ENCODE measurements at regions not wholly inside any gene's neighbourhood (a gene's known extent, or its start where the extent isn't known, plus 50 kb on each side); places are given as distances from the start of the nearest gene placed in this dataset.
"Not testable (repeated sequence)": the region's sequence is repeated elsewhere in the genome, so short reads cannot be mapped to it uniquely, and the experiment has no call there.

DNA sequence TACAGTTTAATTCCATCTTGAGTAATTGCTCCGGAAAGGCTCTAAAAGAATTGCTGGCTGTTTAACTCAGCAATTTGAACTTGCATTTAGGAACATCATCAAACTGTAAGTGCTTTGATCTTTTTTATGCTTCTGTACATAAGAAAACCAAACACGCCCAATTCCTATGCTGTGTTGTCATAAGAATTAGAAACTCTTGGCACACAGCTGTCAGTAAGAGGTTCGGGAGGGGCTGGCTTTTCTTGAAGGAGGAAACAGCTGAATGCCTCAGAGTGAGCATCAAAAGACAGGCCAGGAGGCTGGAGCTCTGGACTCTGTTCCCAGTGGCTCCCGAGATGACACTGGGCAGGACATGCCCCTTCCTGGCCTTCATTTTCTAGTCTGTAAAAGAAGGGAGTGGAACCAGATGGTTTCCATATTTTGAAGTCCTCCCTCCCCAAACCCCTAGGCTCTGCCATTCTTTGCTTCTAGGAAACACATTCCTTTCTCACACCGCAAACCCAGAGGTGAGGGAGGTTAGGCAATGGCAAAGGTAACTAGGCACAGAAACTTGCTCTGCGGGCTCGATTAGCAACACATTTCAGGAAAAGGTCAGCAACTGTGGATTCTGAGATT, 73.7 kb upstream of the DLG1 start:
- no peak for DNase-seq (ENCODE audit: low read depth in 2 of 3, low spot score in 2 of 3)

DNA sequence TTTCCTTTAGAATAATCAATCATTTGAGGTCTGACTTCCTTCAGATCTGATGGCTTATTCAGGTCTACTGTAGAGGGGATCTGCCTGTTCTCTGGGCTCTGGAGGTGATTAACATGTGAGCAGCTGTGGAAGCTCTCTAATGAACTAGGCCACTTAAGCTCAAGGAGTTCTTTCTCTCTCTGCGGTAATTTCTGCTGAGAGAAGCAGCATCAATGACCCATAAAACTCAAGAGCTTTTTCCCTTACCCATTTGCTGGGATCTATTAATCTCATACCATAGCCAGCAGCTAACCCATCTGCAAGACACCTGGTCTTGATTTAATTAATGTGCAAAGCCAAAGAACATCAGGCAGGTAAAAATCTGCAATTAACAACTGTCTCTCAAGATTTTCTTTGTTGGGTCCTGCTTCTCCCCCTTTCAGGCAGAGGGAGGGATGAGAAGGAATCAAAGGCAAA, 73.2 kb upstream of the DLG1 start:
- no peak for DNase-seq (ENCODE audit: low read depth in 2 of 3, low spot score in 2 of 3)

DNA sequence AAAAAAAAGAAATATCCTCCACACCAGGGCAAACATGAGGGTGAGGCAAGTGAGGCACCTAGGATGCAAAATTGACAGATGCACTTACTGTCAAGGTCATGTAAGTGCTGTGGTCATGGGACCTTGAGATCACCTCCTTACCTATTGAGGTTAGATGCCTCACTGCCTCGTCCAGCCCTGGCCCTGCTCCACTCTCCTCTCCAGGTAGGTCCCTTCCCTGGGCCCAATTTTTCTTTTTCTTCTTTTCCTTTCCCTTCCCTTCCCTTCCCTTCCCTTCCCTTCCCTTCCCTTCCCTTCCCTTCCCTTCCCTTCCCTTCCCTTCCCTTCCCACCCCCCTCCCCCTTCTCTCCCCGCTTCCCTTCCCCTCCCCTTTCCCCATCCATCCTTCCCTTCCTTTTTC, 71.1 kb upstream of the DLG1 start:
- no peak for DNase-seq (ENCODE audit: low read depth in 2 of 3, low spot score in 2 of 3)

GRCh38 chr3:197368821-197369220, 70.4 kb upstream of the DLG1 start:
- no peak for DNase-seq (ENCODE audit: low read depth in 2 of 3, low spot score in 2 of 3)

DNA sequence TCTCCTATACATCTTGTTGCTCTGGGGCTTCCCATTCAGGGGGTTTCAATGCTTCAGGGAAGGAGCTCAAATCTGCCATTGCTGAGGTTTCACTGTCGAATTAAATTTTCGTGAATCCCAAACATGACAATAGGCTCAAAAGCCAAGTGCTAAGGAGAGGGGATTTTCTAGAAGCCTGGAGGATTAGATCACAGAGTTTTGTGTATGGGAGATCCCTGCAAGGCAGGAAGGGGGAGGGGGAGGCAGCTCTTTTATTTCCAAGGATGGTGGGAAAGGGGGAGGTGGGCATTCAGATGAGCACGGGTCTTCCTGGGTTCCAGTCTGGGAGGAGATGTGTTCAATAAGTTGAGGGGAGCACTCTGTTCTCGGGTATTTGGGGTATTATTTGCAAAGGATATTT, 69.9 kb upstream of the DLG1 start:
- no peak for DNase-seq (ENCODE audit: low read depth in 2 of 3, low spot score in 2 of 3)

DNA sequence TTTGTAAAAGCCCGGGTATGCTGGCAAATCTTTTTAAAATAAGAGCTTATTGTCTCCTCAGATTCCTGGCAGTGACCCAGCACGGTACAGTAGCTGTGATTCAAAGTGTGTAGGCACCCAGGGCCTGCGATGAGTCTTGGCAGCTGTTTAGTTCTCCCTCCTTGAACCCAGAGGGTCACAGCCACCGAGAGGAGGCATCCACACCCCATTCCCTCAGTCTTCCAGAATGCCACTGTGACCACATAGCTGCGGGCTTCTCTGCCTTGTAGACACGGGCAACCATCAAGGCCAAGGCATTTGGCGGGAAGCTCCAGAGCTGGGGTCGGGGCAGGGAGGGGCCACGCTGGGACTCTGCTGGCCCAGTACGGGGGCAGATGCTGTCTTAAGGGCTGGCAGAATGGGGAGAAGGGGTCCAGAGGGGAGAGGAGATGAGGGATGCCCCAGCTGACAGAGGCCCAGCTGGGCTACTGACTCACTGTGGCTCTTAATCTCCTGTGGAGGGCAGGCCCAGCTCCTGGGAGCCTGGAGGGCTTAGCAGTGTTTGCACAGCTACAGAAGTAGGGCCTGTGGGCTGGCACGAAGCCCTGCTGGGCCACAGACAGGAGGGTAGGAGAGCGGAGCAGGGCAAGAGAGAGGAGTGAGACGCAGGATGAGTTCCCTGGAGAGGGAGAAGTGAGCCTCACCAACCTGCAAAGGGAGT, 68.8 kb upstream of the DLG1 start:
- no peak for DNase-seq (ENCODE audit: low read depth in 2 of 3, low spot score in 2 of 3)

GRCh38 chr3:197366301-197367044, 68.1 kb upstream of the DLG1 start:
- no peak for DNase-seq (ENCODE audit: low read depth in 2 of 3, low spot score in 2 of 3)

DNA sequence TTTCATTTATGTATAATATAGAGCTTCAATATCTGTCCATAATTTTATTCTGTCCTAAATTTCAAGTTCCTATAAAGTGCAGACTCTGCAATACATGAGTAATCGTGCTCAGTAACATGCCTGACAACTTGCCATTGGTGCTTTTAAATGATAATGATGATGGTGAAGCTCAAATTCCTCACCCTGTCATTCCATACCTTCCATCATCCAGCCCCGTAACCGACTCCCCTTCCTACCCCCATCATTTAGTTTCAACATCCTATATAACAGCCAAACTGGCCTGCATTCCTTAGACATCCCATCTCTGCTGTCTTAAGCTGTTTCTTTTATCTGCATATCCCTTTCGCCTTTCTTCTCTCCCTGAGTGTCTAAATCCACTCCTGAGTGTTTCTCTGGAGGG, 67.2 kb upstream of the DLG1 start:
- DNase-seq (ENCODE audit: low read depth in 2 of 3, low spot score in 2 of 3) = no peak

DNA sequence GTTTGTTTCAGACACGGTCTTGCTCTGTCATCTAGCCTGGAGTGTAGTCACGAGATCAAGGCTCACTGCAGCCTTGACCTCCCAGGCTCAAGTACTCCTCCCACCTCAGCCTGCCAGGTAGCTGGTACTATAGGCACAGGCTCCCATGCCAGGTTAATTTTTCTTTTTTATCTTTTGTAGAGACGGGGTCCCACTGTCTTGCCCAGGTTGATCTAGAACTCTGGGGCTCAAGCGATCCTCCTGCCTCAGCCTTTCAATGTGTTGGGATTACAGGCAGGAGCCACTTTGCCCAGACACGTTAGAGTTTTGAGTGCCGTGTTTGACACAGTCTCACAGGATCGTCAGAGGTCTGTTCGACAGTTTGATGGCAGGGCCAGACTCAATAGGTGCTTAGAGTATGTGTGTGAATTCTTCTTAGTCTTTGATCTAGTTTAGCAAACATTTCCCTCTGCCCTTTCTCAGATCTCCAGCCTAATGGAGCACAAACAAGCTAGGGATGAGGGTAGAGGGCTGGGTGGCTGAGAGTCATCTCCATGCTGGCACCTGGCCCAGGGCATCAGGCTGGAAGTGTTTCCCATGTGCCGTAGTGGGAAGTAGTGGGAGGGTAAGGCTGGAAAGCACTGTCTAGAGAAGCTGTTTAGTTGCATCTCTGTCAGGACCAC, 66.1 kb upstream of the DLG1 start:
- no peak for DNase-seq (ENCODE audit: low read depth in 2 of 3, low spot score in 2 of 3)

DNA sequence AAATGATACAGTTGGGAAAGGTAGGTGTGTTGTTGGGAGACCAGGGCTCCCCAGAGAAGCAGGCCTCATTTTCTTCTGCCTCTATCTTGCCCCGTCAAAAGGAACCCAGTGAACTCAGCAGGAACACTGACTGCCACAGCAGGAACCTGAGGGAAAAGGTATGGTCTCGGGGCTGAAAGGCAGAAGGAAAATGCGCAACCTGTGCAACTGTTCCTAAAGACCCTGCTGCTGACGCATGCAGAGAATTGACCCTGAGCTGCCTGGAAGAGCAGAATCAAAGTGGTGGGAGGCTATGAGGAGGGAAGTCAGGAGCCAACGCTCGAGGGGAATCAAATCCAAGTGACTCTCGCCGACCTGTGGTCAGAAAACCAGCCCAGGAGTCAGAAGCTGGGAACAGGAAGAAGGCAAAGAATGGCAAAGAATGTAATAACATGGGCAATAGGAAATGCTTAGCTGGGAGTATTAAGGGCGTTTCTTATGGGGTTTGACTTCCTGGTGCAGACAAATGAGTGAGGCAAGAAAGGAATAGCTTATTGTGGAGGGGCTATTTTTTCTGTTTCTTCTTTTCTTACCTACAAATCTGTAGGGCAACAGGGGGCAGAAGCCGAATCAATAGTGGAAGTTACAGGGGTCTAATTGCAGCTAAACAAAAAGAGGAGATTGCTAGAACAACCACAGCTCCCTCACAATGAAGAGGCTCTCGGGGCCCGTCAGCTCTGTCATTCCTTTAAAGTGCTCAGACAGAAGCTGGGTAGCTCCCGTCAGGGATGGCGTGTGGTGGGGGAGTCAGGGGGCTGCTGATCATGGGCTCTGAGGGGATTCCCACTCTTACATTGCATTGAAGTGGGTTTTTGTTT, 65.4 kb upstream of the DLG1 start:
- no peak for DNase-seq (ENCODE audit: low read depth in 2 of 3, low spot score in 2 of 3)

DNA sequence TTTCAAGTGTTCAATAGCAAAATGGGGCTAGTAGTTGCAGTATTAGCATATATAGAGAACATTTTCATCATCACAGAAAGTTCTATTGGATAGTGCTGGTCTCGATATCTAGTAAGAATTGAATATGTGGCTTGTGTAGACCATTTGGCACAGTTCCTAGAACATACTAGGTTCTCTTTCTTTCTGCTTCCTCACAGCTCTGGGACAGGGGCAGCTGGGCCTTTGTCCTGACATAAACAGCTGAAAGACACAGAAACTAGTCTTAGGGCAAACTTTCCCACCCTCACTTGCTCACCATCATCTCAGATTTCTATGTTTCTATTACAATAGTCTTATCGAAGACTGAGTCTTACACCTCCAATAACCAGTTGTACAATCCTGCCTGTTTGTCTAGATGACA, 63.7 kb upstream of the DLG1 start:
- no peak for DNase-seq (ENCODE audit: low read depth in 2 of 3, low spot score in 2 of 3)

GRCh38 chr3:197360095-197360494, 61.7 kb upstream of the DLG1 start:
- not testable (repeated sequence) for DNase-seq (ENCODE audit: low read depth in 2 of 3, low spot score in 2 of 3)

DNA sequence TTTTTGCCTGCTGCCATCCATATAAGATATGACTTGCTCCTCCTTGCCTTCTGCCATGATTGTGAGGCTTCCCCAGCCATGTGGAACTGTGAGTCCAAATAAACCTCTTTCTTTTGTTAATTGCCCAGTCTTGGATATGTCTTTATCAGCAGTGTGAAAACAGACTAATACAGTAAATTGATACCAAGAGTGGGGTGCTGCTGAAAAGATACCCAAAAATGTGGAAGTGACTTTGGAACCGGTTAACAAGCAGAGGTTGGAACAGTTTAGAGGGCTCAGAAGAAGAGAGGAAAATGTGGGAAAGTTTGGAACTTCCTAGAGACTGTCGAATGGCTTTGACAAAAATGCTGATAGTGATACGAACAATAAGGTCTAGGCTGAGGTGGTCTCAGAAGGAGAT, 61.1 kb upstream of the DLG1 start:
- not testable (repeated sequence) for DNase-seq (ENCODE audit: low read depth in 2 of 3, low spot score in 2 of 3)

DNA sequence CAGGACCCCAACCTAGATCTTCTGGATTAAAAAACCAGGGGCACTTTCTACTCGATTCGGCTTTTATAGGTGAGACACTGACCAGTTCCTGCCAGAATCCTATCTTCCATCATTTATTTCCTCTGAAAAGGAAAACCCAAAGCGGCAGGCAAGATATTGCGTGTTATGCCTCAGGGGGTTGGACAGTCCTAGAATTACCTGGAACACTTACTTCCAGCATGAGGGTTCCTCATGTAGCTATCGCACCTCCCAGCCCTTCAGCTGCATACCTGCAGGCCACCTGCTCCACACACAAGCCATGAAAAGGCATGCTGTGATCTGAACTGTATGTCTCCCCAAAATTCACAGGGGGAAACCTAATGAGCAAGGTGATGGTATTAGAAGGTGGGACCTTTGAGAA, 58.3 kb upstream of the DLG1 start:
- DNase-seq (ENCODE audit: low read depth in 2 of 3, low spot score in 2 of 3) = no peak

DNA sequence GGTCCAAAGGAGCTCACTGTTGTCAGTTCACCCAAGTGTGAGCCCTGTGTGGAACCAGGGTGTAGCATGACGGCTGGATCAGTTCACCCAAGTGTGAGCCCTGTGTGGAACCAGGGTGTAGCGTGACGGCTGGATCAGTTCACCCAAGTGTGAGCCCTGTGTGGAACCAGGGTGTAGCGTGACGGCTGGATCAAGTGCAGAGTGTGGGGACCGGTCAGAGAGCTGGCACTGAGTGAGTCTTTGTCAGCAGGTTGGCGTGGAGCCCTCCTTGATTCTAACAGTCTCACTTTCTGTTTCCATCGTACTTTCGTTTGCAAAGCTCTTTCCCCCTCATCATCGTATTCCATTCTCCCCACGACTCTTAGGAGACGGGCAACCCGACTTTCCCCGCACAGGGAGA, 57.9 kb upstream of the DLG1 start:
- no peak for DNase-seq (ENCODE audit: low read depth in 2 of 3, low spot score in 2 of 3)

DNA sequence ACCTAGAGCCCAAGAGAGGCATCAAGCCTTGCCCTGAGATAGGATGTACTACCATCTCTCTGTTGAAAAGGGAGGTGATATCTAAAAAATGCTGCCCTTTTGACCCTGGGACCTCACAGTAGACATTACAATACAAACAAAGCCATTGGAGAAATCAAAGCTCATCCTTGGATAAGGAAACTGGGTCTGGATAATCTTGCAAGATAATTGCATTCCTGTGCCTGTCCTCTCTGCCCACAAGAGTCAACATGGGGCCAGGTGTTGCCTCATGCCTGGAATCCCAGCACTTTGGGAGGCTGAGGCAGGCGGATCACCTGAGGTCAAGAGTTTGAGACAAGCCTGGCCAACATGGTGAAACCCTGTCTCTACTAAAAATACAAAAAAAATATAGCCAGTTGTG, 57.3 kb upstream of the DLG1 start:
- no peak for DNase-seq (ENCODE audit: low read depth in 2 of 3, low spot score in 2 of 3)

- DNase-seq (ENCODE audit: low read depth in 2 of 3, low spot score in 2 of 3) = no peak
These were observed 56.2 kb upstream of the DLG1 start for GRCh38 chr3:197354568-197355001.

DNA sequence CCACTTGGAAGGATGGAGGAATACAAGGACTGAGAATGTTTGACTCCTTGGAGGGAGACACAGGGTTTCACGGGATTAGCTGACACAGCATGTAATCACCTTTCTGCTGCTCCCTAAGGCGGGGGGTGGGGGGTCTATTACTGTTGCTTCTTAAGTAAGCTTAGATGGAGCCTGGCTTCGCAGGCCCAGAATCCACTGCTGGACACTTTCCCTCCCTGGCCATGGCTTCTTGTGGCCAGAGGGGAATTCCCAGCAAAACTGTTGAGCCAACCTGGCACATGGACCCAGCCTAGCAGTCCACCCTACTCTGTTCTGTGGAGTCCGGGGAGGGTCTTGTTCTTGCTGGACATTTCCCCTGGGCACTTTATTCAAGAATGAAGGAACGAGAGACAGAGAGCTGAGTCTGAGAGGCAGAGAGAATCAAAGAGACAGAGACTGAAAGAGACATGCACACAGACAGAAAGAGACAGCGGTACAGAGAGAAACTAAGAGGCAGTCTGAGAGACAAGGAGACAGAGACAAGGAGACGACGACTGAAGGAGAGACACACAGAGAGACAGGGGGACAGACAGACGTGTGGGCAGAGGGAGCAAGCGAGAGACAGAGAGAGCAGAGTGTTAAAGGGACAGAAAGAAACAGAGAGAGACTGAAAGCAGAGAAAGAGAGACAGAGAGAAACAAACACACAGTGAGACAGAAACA, 55.6 kb upstream of the DLG1 start:
- DNase-seq (ENCODE audit: low read depth in 2 of 3, low spot score in 2 of 3) = no peak

- DNase-seq (ENCODE audit: low read depth in 2 of 3, low spot score in 2 of 3) = no peak
These were observed 54.8 kb upstream of the DLG1 start for GRCh38 chr3:197353001-197353866.
